IMR-90 (cell line): ENCODE measurements at regions not wholly inside any gene's neighbourhood (a gene's known extent, or its start where the extent isn't known, plus 50 kb on each side); places are given as distances from the start of the nearest gene placed in this dataset.

Experiments used
- ATAC-seq: fragments of 200-7000 bp; cut with Tn5 transposase; 2 replicates; pipeline ENCODE4 v1.9.1; 2020; ENCODE audit warnings: low read depth, mild to moderate bottlenecking, moderate library complexity
- BruUV-seq: library from RNA; stranded (reverse); fragments of 400-500 nt; replicated peaks from 2 replicates; lab custom pipeline; 2021; lab: Mats Ljungman, UMichigan
- CTCF ChIA-PET: fragments of 300-600 bp; formaldehyde crosslinking; extraction: SDS; loops from one replicate; lab custom pipeline; 2021; ENCODE audit warnings: antibody characterized with exemption; lab: Yijun Ruan, JAX
- POLR2A ChIA-PET: fragments of 300-600 bp; sonication (Branson Sonifier 250); formaldehyde crosslinking; loops from one replicate; lab custom pipeline; 2022; ENCODE audit warnings: antibody characterized with exemption; ENCODE audit not compliant: unreplicated experiment; lab: Charles Lee
- DNase-seq: peaks from one replicate; pipeline ENCODE4 v3.0.0; 2013
- H2AFZ ChIP-seq: replicated peaks from 2 replicates; pipeline ENCODE3; 2013; ENCODE audit warnings: low read length, mild to moderate bottlenecking; ENCODE audit not compliant: poor library complexity
- H2AK5ac ChIP-seq: 2 replicates; pipeline ENCODE4 v1.6.1; 2013; ENCODE audit warnings: low read depth, low read length, inconsistent platforms
- H2AK9ac ChIP-seq: replicated peaks from 2 replicates; pipeline ENCODE3; 2013; ENCODE audit warnings: mild to moderate bottlenecking, low read depth, low read length, moderate library complexity; ENCODE audit not compliant: poor library complexity
- H2BK120ac ChIP-seq: 2 replicates; pipeline ENCODE4 v1.6.1; 2013; ENCODE audit warnings: low read depth, low read length, inconsistent platforms
- H2BK15ac ChIP-seq: 3 replicates; pipeline ENCODE4 v1.6.1; 2013; ENCODE audit warnings: low read depth, low read length, inconsistent platforms
- H2BK20ac ChIP-seq: 2 replicates; pipeline ENCODE4 v1.6.1; 2013; ENCODE audit warnings: low read depth, mild to moderate bottlenecking, inconsistent platforms, low read length, moderate library complexity
- H2BK5ac ChIP-seq: 2 replicates; pipeline ENCODE4 v1.6.1; 2013; ENCODE audit warnings: mild to moderate bottlenecking, low read depth, low read length, inconsistent platforms; ENCODE audit not compliant: poor library complexity, severe bottlenecking
- H3K14ac ChIP-seq: replicated peaks from 2 replicates; pipeline ENCODE4 v1.6.1; 2013; ENCODE audit warnings: low read depth, low read length, inconsistent platforms
- H3K18ac ChIP-seq: 2 replicates; pipeline ENCODE4 v1.6.1; 2013; ENCODE audit warnings: low read depth, low read length, control low read depth
- H3K23ac ChIP-seq: 2 replicates; pipeline ENCODE4 v1.6.1; 2013; ENCODE audit warnings: low read depth, low read length, inconsistent platforms
- H3K27ac ChIP-seq: 2 replicates; pipeline ENCODE4 v1.5.1; 2013; ENCODE audit warnings: mild to moderate bottlenecking, control low read depth, low read length; ENCODE audit not compliant: insufficient read depth
- H3K27me3 ChIP-seq: 2 replicates; pipeline ENCODE4 v1.6.1; 2013; ENCODE audit warnings: low read length; ENCODE audit not compliant: control insufficient read depth, insufficient read depth
- H3K36me3 ChIP-seq: 2 replicates; pipeline ENCODE4 v1.6.1; 2013; ENCODE audit warnings: low read length, mixed read lengths; ENCODE audit not compliant: control insufficient read depth, insufficient read depth
- H3K4ac ChIP-seq: 2 replicates; pipeline ENCODE4 v1.6.1; 2013; ENCODE audit warnings: low read depth, low read length, inconsistent platforms
- H3K4me1 ChIP-seq: 2 replicates; pipeline ENCODE4 v1.6.1; 2013; ENCODE audit warnings: low read length, mixed read lengths; ENCODE audit not compliant: control insufficient read depth, insufficient read depth
- H3K4me2 ChIP-seq: 2 replicates; pipeline ENCODE4 v1.6.1; 2013; ENCODE audit warnings: low read depth, mild to moderate bottlenecking, control low read depth, low read length, moderate library complexity
- H3K4me3 ChIP-seq: 2 replicates; pipeline ENCODE4 v1.5.1; 2013; ENCODE audit warnings: low read depth, mild to moderate bottlenecking, control low read depth, low read length, moderate library complexity; ENCODE audit not compliant: insufficient read depth
- H3K56ac ChIP-seq: 2 replicates; pipeline ENCODE4 v1.6.1; 2013; ENCODE audit warnings: low read length, inconsistent platforms; ENCODE audit not compliant: insufficient read depth; ENCODE audit errors: extremely low read depth
- H3K79me1 ChIP-seq, 2 experiments: 2 replicates each; pipeline ENCODE4 v1.6.1; 2013; ENCODE audit warnings: low read length in 2 of 2, inconsistent platforms in 1 of 2, low read depth in 1 of 2
- H3K9ac ChIP-seq: 2 replicates; pipeline ENCODE4 v1.6.1; 2013; ENCODE audit warnings: low read depth, low read length, control low read depth
- H3K9me1 ChIP-seq: 2 replicates; pipeline ENCODE4 v1.6.1; 2013; ENCODE audit warnings: low read length, inconsistent platforms; ENCODE audit not compliant: insufficient read depth
- H3K9me3 ChIP-seq: 2 replicates; pipeline ENCODE4 v1.6.1; 2013; ENCODE audit warnings: low read length; ENCODE audit not compliant: control insufficient read depth, insufficient read depth
- H4K20me1 ChIP-seq: 2 replicates; pipeline ENCODE4 v1.6.1; 2013; ENCODE audit warnings: low read length, inconsistent platforms; ENCODE audit not compliant: insufficient read depth
- H4K5ac ChIP-seq: 2 replicates; pipeline ENCODE4 v1.6.1; 2013; ENCODE audit warnings: mild to moderate bottlenecking, low read depth, low read length, control low read depth
- H4K8ac ChIP-seq, 2 experiments: 2 replicates each; pipeline ENCODE4 v1.6.1; 2013; ENCODE audit warnings: low read depth in 2 of 2, low read length in 2 of 2, control low read depth in 1 of 2, inconsistent platforms in 1 of 2
- H4K91ac ChIP-seq: 2 replicates; pipeline ENCODE4 v1.6.1; 2013; ENCODE audit warnings: low read depth, low read length, inconsistent platforms; ENCODE audit not compliant: insufficient read depth
- BHLHE40 ChIP-seq: fragments of 150-350 bp; IDR thresholded peaks from 2 replicates; pipeline ENCODE4 v1.6.1; 2016; ENCODE audit warnings: mild to moderate bottlenecking, low read depth, low read length
- CEBPB ChIP-seq: IDR thresholded peaks from 2 replicates; pipeline ENCODE4 v1.6.1; 2012; ENCODE audit warnings: low read depth, low read length, improper control_type of control experiment
- CHD1 ChIP-seq: IDR thresholded peaks from 2 replicates; pipeline ENCODE4 v1.6.1; 2012; ENCODE audit warnings: low read depth, low read length, improper control_type of control experiment
- CTCF ChIP-seq: conservative IDR thresholded peaks from 2 replicates; pipeline ENCODE4 v1.5.1; 2012; ENCODE audit warnings: mild to moderate bottlenecking, low read depth, low read length, improper control_type of control experiment
- FOS ChIP-seq: fragments of 150-350 bp; IDR thresholded peaks from 2 replicates; pipeline ENCODE4 v1.6.1; 2016; ENCODE audit warnings: low read depth, low read length
- MAFK ChIP-seq: IDR thresholded peaks from 2 replicates; pipeline ENCODE4 v1.6.1; 2012; ENCODE audit warnings: low read depth, low read length, improper control_type of control experiment
- MAZ ChIP-seq: IDR thresholded peaks from 2 replicates; pipeline ENCODE4 v1.6.1; 2012; ENCODE audit warnings: low read depth, mild to moderate bottlenecking, low read length, improper control_type of control experiment, moderate library complexity, borderline replicate concordance
- MXI1 ChIP-seq: IDR thresholded peaks from 2 replicates; pipeline ENCODE4 v1.6.1; 2012; ENCODE audit warnings: low read depth, mild to moderate bottlenecking, low read length, moderate library complexity, borderline replicate concordance
- NFE2L2 ChIP-seq: fragments of 150-350 bp; IDR thresholded peaks from 2 replicates; pipeline ENCODE4 v1.6.1; 2016; ENCODE audit warnings: low read depth, mild to moderate bottlenecking, low read length
- POLR2A ChIP-seq: IDR thresholded peaks from 2 replicates; pipeline ENCODE4 v1.6.1; 2012; ENCODE audit warnings: mild to moderate bottlenecking, low read depth, low read length
- RAD21 ChIP-seq: IDR thresholded peaks from 2 replicates; pipeline ENCODE4 v1.6.1; 2012; ENCODE audit warnings: low read length, improper control_type of control experiment
- RCOR1 ChIP-seq: IDR thresholded peaks from 2 replicates; pipeline ENCODE4 v1.6.1; 2012; ENCODE audit warnings: mild to moderate bottlenecking, low read length, improper control_type of control experiment; ENCODE audit not compliant: insufficient replicate concordance
- RFX5 ChIP-seq: IDR thresholded peaks from 2 replicates; pipeline ENCODE4 v1.8.0; 2012; ENCODE audit warnings: low read depth, mild to moderate bottlenecking, low read length, moderate library complexity
- SMC3 ChIP-seq: fragments of 150-350 bp; IDR thresholded peaks from 2 replicates; pipeline ENCODE4 v1.6.1; 2016; ENCODE audit warnings: low read depth, mild to moderate bottlenecking, antibody characterized with exemption, low read length, moderate library complexity
- WGBS, 2 experiments: methylation state at CpG; one replicate each; pipeline versions ENCODE4 v1.1.5 to v1.1.7; 2013; ENCODE audit warnings: missing lambda C conversion rate in 2 of 2; ENCODE audit not compliant: insufficient read length in 1 of 2; ENCODE audit errors: extremely low coverage in 2 of 2; 5-methylcytosine and 5-hydroxymethylcytosine counted together
- dilution Hi-C: fragments of 300-500 bp; cut with HindIII; formaldehyde crosslinking; loops from one replicate; pipeline ENCODE4 v1.14.3; 2018; ENCODE audit warnings: low sequenced_read_pairs; ENCODE audit not compliant: unreplicated experiment
- in situ Hi-C: fragments of 300-500 bp; cut with MboI; formaldehyde crosslinking; loops from 3 replicates; pipeline ENCODE4 v1.14.3; 2019; ENCODE audit warnings: low sequenced_read_pairs, inconsistent platforms, mixed read lengths
- intact Hi-C: fragments of 100-400 bp; cut with micrococcal nuclease; formaldehyde crosslinking; loops from 2 replicates; pipeline ENCODE4 v1.10.0; 2022
- TF ChIP-seq, protein P1 (sequence below): fragments of 150-350 bp; IDR thresholded peaks from 2 replicates; pipeline ENCODE4 v1.6.1; 2016; ENCODE audit warnings: low read depth, mild to moderate bottlenecking, low read length, moderate library complexity, borderline replicate concordance
- TF ChIP-seq, protein P2 (sequence below): fragments of 150-350 bp; IDR thresholded peaks from 2 replicates; pipeline ENCODE4 v1.6.1; 2017; ENCODE audit warnings: mild to moderate bottlenecking, antibody characterized with exemption, low read length, low read depth

- TF ChIP-seq FOS (no peak), MAFK (no peak), RCOR1 (no peak), RAD21 (no peak), MXI1 (no peak), CTCF (no peak), BHLHE40 (no peak), POLR2A (no peak), CHD1 (no peak), SMC3 (no peak), NFE2L2 (no peak), MAZ (no peak), CEBPB (no peak), RFX5 (no peak)
- TF ChIP-seq, protein P1, sequence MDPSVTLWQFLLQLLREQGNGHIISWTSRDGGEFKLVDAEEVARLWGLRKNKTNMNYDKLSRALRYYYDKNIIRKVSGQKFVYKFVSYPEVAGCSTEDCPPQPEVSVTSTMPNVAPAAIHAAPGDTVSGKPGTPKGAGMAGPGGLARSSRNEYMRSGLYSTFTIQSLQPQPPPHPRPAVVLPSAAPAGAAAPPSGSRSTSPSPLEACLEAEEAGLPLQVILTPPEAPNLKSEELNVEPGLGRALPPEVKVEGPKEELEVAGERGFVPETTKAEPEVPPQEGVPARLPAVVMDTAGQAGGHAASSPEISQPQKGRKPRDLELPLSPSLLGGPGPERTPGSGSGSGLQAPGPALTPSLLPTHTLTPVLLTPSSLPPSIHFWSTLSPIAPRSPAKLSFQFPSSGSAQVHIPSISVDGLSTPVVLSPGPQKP: no peak
- TF ChIP-seq, protein P2, sequence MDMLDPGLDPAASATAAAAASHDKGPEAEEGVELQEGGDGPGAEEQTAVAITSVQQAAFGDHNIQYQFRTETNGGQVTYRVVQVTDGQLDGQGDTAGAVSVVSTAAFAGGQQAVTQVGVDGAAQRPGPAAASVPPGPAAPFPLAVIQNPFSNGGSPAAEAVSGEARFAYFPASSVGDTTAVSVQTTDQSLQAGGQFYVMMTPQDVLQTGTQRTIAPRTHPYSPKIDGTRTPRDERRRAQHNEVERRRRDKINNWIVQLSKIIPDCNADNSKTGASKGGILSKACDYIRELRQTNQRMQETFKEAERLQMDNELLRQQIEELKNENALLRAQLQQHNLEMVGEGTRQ: no peak
- H2BK120ac ChIP-seq: no peak overlapping the region
- no peaks in the 10 kb centered on the region for H4K20me1 ChIP-seq
- no peak overlapping the region for H3K14ac ChIP-seq
- no peak overlapping the region for H3K4me2 ChIP-seq
- ATAC-seq: no peak
- no peaks in the 10 kb centered on the region; the same call in 1 of the 2 replicates for H3K4me1 ChIP-seq
- DNase-seq: no peak
- H3K9me1 ChIP-seq: peaks cover 4% of the 10 kb centered on the region; the same call in 1 of the 2 replicates
- H4K8ac ChIP-seq: no peak overlapping the region
- ChIA-PET CTCF (interaction anchor here (1.2 kb wide), 1 partner anchor 16 kb away, joined by 4 read pairs; no protein-coding TSS in a partner anchor), POLR2A (no interaction called here)
- H3K56ac ChIP-seq: no peak overlapping the region
- H2AK5ac ChIP-seq: no peak overlapping the region
- in situ Hi-C loops (no loop called here), intact Hi-C loops (no loop called here), dilution Hi-C loops (no loop called here)
- H3K79me1 ChIP-seq: no peaks in the 10 kb centered on the region
- H3K9ac ChIP-seq: no peak overlapping the region
- H2BK20ac ChIP-seq: no peak overlapping the region
- H3K4me3 ChIP-seq: no peak overlapping the region
- no peak overlapping the region for H3K27ac ChIP-seq
- H4K91ac ChIP-seq: no peak overlapping the region
- no peak overlapping the region for H3K18ac ChIP-seq
- H3K23ac ChIP-seq: no peak overlapping the region
- H3K36me3 ChIP-seq: no peaks in the 10 kb centered on the region
- no peak overlapping the region for H4K5ac ChIP-seq
- no peak overlapping the region for H2BK15ac ChIP-seq
- H2AFZ ChIP-seq: no peak overlapping the region
- no peak overlapping the region for H2AK9ac ChIP-seq
- no peaks in the 10 kb centered on the region for H3K27me3 ChIP-seq
- no TSS peak for BruUV-seq
- H2BK5ac ChIP-seq: no peak overlapping the region
- no CpG with 5 or more reads among the region's 3 CpGs for WGBS, 2 experiments
- no peak overlapping the region for H3K4ac ChIP-seq
- no peaks in the 10 kb centered on the region for H3K9me3 ChIP-seq
These were observed 169.0 kb downstream of the PLPP3 start for GRCh38 chr1:56410405-56410804.
